Neural progenitor cell (in vitro differentiated cells): ENCODE measurements at regions not wholly inside any gene's neighbourhood (a gene's known extent, or its start where the extent isn't known, plus 50 kb on each side); places are given as distances from the start of the nearest gene placed in this dataset.

Source experiments
- DNase-seq: peaks from one replicate; pipeline ENCODE4 v3.0.0-alpha.2; 2016; ENCODE audit warnings: low spot score
- H2AFZ ChIP-seq: fragments of 200-600 bp; sonication (generic); replicated peaks from 2 replicates; pipeline ENCODE4 v1.6.1; 2016; ENCODE audit warnings: antibody characterized with exemption
- H3F3A ChIP-seq: fragments of 200-600 bp; sonication (generic); 2 replicates; pipeline ENCODE4 v1.6.1; 2016; ENCODE audit warnings: antibody characterized with exemption, low read depth
- H3K27ac ChIP-seq: fragments of 200-600 bp; sonication (generic); 2 replicates; pipeline ENCODE4 v1.5.1; 2016; ENCODE audit warnings: mild to moderate bottlenecking
- H3K27me3 ChIP-seq: fragments of 200-600 bp; sonication (generic); 2 replicates; pipeline ENCODE4 v1.6.1; 2016; ENCODE audit warnings: mild to moderate bottlenecking, moderate library complexity
- H3K36me3 ChIP-seq: fragments of 200-600 bp; sonication (generic); 2 replicates; pipeline ENCODE4 v1.5.1; 2016
- H3K4me1 ChIP-seq: fragments of 200-600 bp; sonication (generic); 2 replicates; pipeline ENCODE4 v1.6.1; 2016; ENCODE audit warnings: mixed run types
- H3K4me2 ChIP-seq: fragments of 200-600 bp; sonication (generic); 2 replicates; pipeline ENCODE4 v1.6.1; 2016
- H3K4me3 ChIP-seq: fragments of 200-600 bp; sonication (generic); 2 replicates; pipeline ENCODE4 v1.5.1; 2016
- H3K79me2 ChIP-seq: fragments of 200-600 bp; sonication (generic); 2 replicates; pipeline ENCODE4 v1.6.1; 2016; ENCODE audit warnings: low read depth
- H3K9ac ChIP-seq: fragments of 200-600 bp; sonication (generic); 2 replicates; pipeline ENCODE4 v1.6.1; 2016
- H3K9me3 ChIP-seq: fragments of 200-600 bp; sonication (generic); 2 replicates; pipeline ENCODE4 v1.5.1; 2016; ENCODE audit warnings: low read depth
- H4K20me1 ChIP-seq: fragments of 200-600 bp; sonication (generic); 2 replicates; pipeline ENCODE4 v1.6.1; 2016; ENCODE audit warnings: low read depth
- H3K27ac Mint-ChIP-seq: 3 replicates; pipeline ENCODE4 v1.8.0; 2021; ENCODE audit warnings: mixed read lengths
- H3K27me3 Mint-ChIP-seq: 2 replicates; pipeline ENCODE4 v1.8.0; 2022; ENCODE audit warnings: low read depth, mild to moderate bottlenecking, inconsistent platforms, moderate library complexity, mixed read lengths; ENCODE audit not compliant: insufficient read depth
- H3K36me3 Mint-ChIP-seq: 3 replicates; pipeline ENCODE4 v1.8.0; 2021; ENCODE audit warnings: mixed read lengths
- H3K4me1 Mint-ChIP-seq: 3 replicates; pipeline ENCODE4 v1.8.0; 2021; ENCODE audit warnings: mixed read lengths
- H3K4me3 Mint-ChIP-seq: 3 replicates; pipeline ENCODE4 v1.8.0; 2021; ENCODE audit warnings: mild to moderate bottlenecking, moderate library complexity, mixed read lengths
- H3K9me3 Mint-ChIP-seq: 3 replicates; pipeline ENCODE4 v1.8.0; 2020; ENCODE audit warnings: mixed read lengths
- EZH2 ChIP-seq: fragments of 200-600 bp; sonication (generic); IDR thresholded peaks from 2 replicates; pipeline ENCODE4 v1.6.1; 2017; ENCODE audit warnings: antibody characterized with exemption, mild to moderate bottlenecking, moderate library complexity
- EZH2phosphoT487 ChIP-seq: fragments of 200-600 bp; sonication (generic); IDR thresholded peaks from 2 replicates; pipeline ENCODE4 v1.6.1; 2017; ENCODE audit warnings: antibody characterized with exemption
- TF ChIP-seq, protein P1 (sequence below): fragments of 200-600 bp; sonication (generic); IDR thresholded peaks from 2 replicates; pipeline ENCODE4 v1.5.1; 2017; ENCODE audit warnings: antibody characterized with exemption, mild to moderate bottlenecking

DNA sequence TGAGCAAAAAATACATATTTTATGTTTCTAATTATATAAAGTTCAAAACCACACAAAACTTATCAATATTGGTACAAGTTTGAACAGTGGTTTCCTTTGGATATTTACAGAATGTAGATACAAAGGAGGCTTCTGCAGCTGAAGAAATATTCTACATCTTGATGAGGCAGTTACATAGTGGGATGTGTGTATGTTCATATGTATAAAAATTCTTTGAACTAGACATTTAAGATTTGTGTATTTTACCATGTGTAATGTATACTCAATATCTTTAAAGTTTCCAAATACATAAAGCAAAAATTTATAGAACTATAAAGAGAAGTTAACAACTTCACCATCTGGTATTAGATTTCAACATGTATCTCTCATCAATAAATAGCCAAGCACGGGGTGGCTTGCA is 80.7 kb upstream of the TNFSF4 start:
- Mint-ChIP-seq H3K9me3 (no peaks in the 10 kb centered on the region), H3K27ac (no peak overlapping the region), H3K27me3 (no peaks in the 10 kb centered on the region), H3K4me1 (no peaks in the 10 kb centered on the region), H3K36me3 (no peaks in the 10 kb centered on the region), H3K4me3 (no peak overlapping the region)
- Histone ChIP-seq H4K20me1 (no peaks in the 10 kb centered on the region), H3K27me3 (no peaks in the 10 kb centered on the region), H3F3A (no peaks in the 10 kb centered on the region), H3K4me3 (no peak overlapping the region), H3K9me3 (no peaks in the 10 kb centered on the region), H3K9ac (no peak overlapping the region), H3K36me3 (no peaks in the 10 kb centered on the region), H3K4me2 (no peak overlapping the region), H3K79me2 (no peaks in the 10 kb centered on the region), H2AFZ (no peak overlapping the region), H3K27ac (no peak overlapping the region), H3K4me1 (no peaks in the 10 kb centered on the region)
- TF ChIP-seq, protein P1, sequence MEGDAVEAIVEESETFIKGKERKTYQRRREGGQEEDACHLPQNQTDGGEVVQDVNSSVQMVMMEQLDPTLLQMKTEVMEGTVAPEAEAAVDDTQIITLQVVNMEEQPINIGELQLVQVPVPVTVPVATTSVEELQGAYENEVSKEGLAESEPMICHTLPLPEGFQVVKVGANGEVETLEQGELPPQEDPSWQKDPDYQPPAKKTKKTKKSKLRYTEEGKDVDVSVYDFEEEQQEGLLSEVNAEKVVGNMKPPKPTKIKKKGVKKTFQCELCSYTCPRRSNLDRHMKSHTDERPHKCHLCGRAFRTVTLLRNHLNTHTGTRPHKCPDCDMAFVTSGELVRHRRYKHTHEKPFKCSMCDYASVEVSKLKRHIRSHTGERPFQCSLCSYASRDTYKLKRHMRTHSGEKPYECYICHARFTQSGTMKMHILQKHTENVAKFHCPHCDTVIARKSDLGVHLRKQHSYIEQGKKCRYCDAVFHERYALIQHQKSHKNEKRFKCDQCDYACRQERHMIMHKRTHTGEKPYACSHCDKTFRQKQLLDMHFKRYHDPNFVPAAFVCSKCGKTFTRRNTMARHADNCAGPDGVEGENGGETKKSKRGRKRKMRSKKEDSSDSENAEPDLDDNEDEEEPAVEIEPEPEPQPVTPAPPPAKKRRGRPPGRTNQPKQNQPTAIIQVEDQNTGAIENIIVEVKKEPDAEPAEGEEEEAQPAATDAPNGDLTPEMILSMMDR: no peak
- TF ChIP-seq EZH2phosphoT487 (no peak), EZH2 (no peak)
- DNase-seq: no peak

GRCh38 chr1:173293756-173294155 is 86.6 kb upstream of the TNFSF4 start:
- H4K20me1 ChIP-seq: no peaks in the 10 kb centered on the region
- no peak overlapping the region for H3K4me3 ChIP-seq
- no peaks in the 10 kb centered on the region for H3K36me3 Mint-ChIP-seq
- H3K27ac Mint-ChIP-seq: no peak overlapping the region
- no peaks in the 10 kb centered on the region for H3K27me3 ChIP-seq
- H3K36me3 ChIP-seq: no peaks in the 10 kb centered on the region
- H3K9me3 ChIP-seq: no peaks in the 10 kb centered on the region
- H3K79me2 ChIP-seq: no peaks in the 10 kb centered on the region
- H3K9ac ChIP-seq: no peak overlapping the region
- DNase-seq: no peak
- H3K4me3 Mint-ChIP-seq: no peak overlapping the region
- peaks cover 7% of the 10 kb centered on the region for H3F3A ChIP-seq
- no peak overlapping the region for H3K4me2 ChIP-seq
- TF ChIP-seq EZH2 (no peak), EZH2phosphoT487 (no peak)
- TF ChIP-seq, protein P1: no peak
- H3K4me1 Mint-ChIP-seq: peaks cover 4% of the 10 kb centered on the region
- H3K27me3 Mint-ChIP-seq: no peaks in the 10 kb centered on the region
- no peak overlapping the region for H3K27ac ChIP-seq
- H2AFZ ChIP-seq: no peak overlapping the region
- H3K4me1 ChIP-seq: peaks cover 11% of the 10 kb centered on the region
- H3K9me3 Mint-ChIP-seq: no peaks in the 10 kb centered on the region

GRCh38 chr1:173294843-173295242 is 87.7 kb upstream of the TNFSF4 start:
- no peak overlapping the region for H3K4me3 ChIP-seq
- no peaks in the 10 kb centered on the region for H4K20me1 ChIP-seq
- H3K36me3 Mint-ChIP-seq: no peaks in the 10 kb centered on the region
- no peaks in the 10 kb centered on the region for H3K79me2 ChIP-seq
- peaks cover 7% of the 10 kb centered on the region for H3F3A ChIP-seq
- peaks cover 4% of the 10 kb centered on the region for H3K4me1 Mint-ChIP-seq
- H3K4me2 ChIP-seq: no peak overlapping the region
- no peaks in the 10 kb centered on the region for H3K27me3 Mint-ChIP-seq
- TF ChIP-seq EZH2phosphoT487 (no peak), EZH2 (no peak)
- TF ChIP-seq, protein P1: no peak
- no peak overlapping the region for H3K9ac ChIP-seq
- H3K27ac Mint-ChIP-seq: no peak overlapping the region
- H3K27ac ChIP-seq: no peak overlapping the region
- H3K9me3 Mint-ChIP-seq: no peaks in the 10 kb centered on the region
- no peaks in the 10 kb centered on the region for H3K27me3 ChIP-seq
- no peak overlapping the region for H2AFZ ChIP-seq
- no peak overlapping the region for H3K4me3 Mint-ChIP-seq
- DNase-seq: no peak
- H3K9me3 ChIP-seq: no peaks in the 10 kb centered on the region
- H3K4me1 ChIP-seq: peaks cover 14% of the 10 kb centered on the region
- no peaks in the 10 kb centered on the region for H3K36me3 ChIP-seq

DNA sequence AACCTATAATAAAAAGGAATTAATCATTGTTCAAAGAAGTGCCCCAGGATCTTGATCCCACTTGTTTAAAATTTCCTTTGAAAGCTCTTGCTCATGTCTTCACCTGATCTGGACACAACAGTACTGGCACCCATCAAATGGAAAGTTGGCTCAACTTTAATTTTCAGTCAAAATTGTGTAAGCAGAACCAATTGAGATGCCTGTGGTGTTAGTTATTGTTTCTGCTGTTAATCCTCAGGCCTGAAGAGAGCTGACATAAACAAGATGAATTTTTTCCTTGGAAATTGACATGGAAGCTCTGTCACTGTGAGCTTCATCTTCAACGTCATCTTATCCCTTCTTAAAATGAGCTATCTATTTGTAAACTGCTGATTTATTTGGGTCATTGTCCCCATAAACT is 88.3 kb upstream of the TNFSF4 start:
- no peak overlapping the region for H3K4me2 ChIP-seq

More for the DNA sequence above, 88.3 kb upstream of the TNFSF4 start:
- peaks cover 7% of the 10 kb centered on the region for H3F3A ChIP-seq
- Mint-ChIP-seq H3K27me3 (no peaks in the 10 kb centered on the region), H3K36me3 (no peaks in the 10 kb centered on the region), H3K4me1 (peaks cover 4% of the 10 kb centered on the region), H3K27ac (no peak overlapping the region), H3K4me3 (no peak overlapping the region), H3K9me3 (no peaks in the 10 kb centered on the region)
- peaks cover 14% of the 10 kb centered on the region for H3K4me1 ChIP-seq
- H3K4me3 ChIP-seq: no peak overlapping the region
- no peak overlapping the region for H3K27ac ChIP-seq
- no peaks in the 10 kb centered on the region for H3K27me3 ChIP-seq
- no peaks in the 10 kb centered on the region for H3K79me2 ChIP-seq
- H2AFZ ChIP-seq: no peak overlapping the region
- no peaks in the 10 kb centered on the region for H4K20me1 ChIP-seq
- H3K9me3 ChIP-seq: no peaks in the 10 kb centered on the region
- TF ChIP-seq, protein P1: no peak
- no peak for TF ChIP-seq EZH2
- DNase-seq: no peak
- H3K36me3 ChIP-seq: no peaks in the 10 kb centered on the region
- H3K9ac ChIP-seq: no peak overlapping the region
